Brain microvascular endothelial cell (primary cell): ENCODE measurements at regions not wholly inside any gene's neighbourhood (a gene's known extent, or its start where the extent isn't known, plus 50 kb on each side); places are given as distances from the start of the nearest gene placed in this dataset.

Experiments
- DNase-seq: peaks from one replicate; pipeline ENCODE4 v3.0.0-alpha.2; 2020
- H3K27ac ChIP-seq: fragments of 250-450 bp; sonication (Bioruptor Pico); 2 replicates; pipeline ENCODE4 v1.5.1; 2020; ENCODE audit warnings: mild to moderate bottlenecking, moderate library complexity
- H3K27me3 ChIP-seq: fragments of 250-450 bp; sonication (Bioruptor Pico); replicated peaks from 2 replicates; pipeline ENCODE4 v1.5.1; 2020; ENCODE audit warnings: mild to moderate bottlenecking
- H3K36me3 ChIP-seq: fragments of 250-450 bp; sonication (Bioruptor Pico); replicated peaks from 2 replicates; pipeline ENCODE4 v1.5.1; 2020; ENCODE audit warnings: mild to moderate bottlenecking
- H3K4me3 ChIP-seq: 2 replicates; pipeline ENCODE4 v1.5.1; 2011; ENCODE audit warnings: low read depth, mild to moderate bottlenecking, control low read depth, low read length, moderate library complexity
- in situ Hi-C: cut with HindIII; loops from 2 replicates; pipeline ENCODE4 v1.10.0; 2017; ENCODE audit warnings: low sequenced_read_pairs, low pct_ligation_motif_present
- TF ChIP-seq, protein P1 (sequence below): IDR thresholded peaks from 2 replicates; pipeline ENCODE4 v1.5.1; 2011; ENCODE audit warnings: low read depth, mild to moderate bottlenecking, moderate library complexity, low read length, control low read depth, inconsistent platforms; ENCODE audit errors: missing control alignments

DNA sequence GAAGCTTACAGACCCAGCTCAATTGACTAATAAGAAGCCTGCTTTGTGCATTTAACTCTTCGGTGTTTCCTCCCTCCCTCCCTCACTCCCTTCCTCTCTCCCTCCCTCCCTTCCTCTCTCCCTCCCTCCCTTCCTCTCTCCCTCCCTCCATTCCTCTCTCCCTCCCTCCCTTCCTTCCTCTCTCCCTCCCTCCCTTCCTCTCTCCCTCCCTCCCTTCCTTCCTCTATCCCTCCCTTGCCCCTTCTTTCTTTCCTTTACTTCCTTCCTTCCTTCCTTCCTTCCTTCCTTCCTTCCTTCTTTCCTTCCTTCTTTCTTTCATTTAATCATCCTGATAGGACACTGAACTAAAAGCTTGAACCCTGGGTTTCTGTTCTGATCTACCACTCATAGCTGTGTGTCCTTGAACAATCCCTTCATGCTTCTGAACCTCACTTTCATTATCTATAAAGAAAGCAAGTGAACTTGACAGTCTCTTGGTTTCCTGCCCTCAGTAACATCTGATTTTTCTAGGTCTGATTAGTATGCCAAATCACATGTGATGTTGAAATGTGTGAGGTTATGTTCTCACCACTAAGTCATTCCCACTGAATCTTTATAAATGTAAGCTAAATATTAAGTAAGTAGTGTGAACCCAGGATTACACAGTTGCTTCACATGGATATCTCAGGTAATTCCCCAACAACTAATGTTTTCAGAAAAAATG lies 132.3 kb upstream of the BMP2 start:
- in situ Hi-C loops: no loop called here
- no peak for DNase-seq

DNA sequence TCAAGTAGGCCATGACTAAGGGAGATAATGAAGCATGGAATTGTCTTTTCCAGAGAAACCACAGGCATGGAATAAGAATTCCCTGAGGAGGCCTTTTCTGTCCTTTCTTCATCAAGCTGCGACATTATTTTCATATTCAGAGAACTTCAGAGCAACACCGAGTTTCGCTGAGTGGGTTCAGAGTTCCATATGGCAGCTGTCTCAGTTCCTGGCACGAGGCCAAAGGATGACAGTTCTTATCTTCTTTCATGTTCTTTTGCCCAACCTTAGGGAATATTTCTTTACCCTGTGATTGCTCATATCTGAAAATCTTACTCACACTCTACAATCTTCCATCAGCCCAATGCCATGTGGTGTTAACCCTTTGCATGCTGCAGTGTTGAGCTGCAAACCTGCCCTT lies 135.3 kb upstream of the BMP2 start:
- Histone ChIP-seq H3K27me3 (no peaks in the 10 kb centered on the region), H3K27ac (no peak overlapping the region), H3K4me3 (no peak overlapping the region), H3K36me3 (no peaks in the 10 kb centered on the region)
- DNase-seq: peak; percentile 43
- TF ChIP-seq, protein P1, sequence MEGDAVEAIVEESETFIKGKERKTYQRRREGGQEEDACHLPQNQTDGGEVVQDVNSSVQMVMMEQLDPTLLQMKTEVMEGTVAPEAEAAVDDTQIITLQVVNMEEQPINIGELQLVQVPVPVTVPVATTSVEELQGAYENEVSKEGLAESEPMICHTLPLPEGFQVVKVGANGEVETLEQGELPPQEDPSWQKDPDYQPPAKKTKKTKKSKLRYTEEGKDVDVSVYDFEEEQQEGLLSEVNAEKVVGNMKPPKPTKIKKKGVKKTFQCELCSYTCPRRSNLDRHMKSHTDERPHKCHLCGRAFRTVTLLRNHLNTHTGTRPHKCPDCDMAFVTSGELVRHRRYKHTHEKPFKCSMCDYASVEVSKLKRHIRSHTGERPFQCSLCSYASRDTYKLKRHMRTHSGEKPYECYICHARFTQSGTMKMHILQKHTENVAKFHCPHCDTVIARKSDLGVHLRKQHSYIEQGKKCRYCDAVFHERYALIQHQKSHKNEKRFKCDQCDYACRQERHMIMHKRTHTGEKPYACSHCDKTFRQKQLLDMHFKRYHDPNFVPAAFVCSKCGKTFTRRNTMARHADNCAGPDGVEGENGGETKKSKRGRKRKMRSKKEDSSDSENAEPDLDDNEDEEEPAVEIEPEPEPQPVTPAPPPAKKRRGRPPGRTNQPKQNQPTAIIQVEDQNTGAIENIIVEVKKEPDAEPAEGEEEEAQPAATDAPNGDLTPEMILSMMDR: no peak
- in situ Hi-C loops: no loop called here

More for the DNA sequence above, 132.3 kb upstream of the BMP2 start:
- no peak overlapping the region for H3K27ac ChIP-seq
- TF ChIP-seq, protein P1: no peak
- H3K4me3 ChIP-seq: no peak overlapping the region
- no peaks in the 10 kb centered on the region for H3K27me3 ChIP-seq
- no peaks in the 10 kb centered on the region for H3K36me3 ChIP-seq

DNA sequence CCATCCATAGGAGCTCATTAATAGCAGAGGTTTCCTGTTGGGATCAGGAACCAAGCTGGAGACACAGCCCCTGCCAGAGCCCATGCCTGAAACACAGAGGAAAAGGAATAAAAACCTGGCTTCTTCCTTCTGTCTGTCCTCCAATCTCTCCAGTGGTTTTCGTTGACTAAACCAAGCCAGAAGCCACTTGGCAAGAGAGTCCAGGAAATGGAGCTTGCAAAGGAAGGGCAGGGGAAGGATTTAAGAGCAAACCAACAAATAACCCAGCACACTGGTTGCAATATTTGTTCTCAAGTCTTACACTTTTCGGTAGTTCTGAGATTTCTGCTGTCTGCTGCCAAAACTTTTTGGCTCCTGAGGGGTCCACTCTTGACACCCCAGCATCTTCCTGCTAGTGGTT lies 137.0 kb upstream of the BMP2 start:
- TF ChIP-seq, protein P1: no peak
- no peak overlapping the region for H3K27ac ChIP-seq
- no peak for DNase-seq
- no peak overlapping the region for H3K4me3 ChIP-seq
- no peaks in the 10 kb centered on the region for H3K36me3 ChIP-seq
- in situ Hi-C loops: no loop called here
- H3K27me3 ChIP-seq: no peaks in the 10 kb centered on the region

DNA sequence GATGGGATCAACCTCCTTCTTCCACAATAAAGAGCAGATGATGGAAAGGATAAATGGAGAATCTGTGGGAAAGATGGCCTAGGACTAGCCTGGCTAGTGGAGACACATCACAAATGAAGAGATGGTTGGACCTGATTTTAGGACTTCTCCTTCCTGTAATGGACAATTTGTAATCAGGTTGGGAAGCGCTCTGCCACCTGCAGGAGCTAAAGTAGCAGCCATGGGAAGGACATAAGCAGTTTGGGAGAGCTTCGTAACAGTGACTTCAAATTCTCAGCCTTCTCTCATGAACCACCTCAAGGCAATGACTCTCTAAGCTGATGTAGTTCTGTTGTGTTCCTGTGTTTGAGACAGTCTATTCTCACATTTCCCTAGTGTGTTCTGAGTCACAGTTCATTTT lies 137.9 kb upstream of the BMP2 start:
- TF ChIP-seq, protein P1: no peak
- Histone ChIP-seq H3K27me3 (no peaks in the 10 kb centered on the region), H3K4me3 (no peak overlapping the region), H3K36me3 (no peaks in the 10 kb centered on the region), H3K27ac (no peak overlapping the region)
- no peak for DNase-seq
- in situ Hi-C loops: no loop called here

DNA sequence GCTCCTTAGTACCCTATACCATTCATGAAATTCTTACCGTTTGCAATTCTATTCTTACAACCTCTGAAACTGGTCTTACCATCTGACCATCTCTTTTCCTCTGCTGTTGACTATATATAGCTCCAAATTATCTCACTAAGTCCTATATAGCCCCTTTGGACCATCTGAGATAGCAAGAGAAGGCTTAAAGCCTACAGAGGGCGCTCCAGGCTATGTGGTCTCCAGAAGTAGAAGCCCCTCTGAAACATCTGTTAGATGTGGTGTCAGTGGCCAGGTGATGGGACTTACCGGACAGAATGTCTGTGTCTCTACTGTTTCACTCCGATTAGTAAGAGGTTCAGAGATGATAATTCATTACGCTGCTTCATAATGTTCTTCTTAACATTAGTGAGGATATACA lies 140.7 kb upstream of the BMP2 start:
- DNase-seq: no peak
- Histone ChIP-seq H3K27me3 (no peaks in the 10 kb centered on the region), H3K36me3 (no peaks in the 10 kb centered on the region), H3K27ac (no peak overlapping the region), H3K4me3 (no peak overlapping the region)
- in situ Hi-C loops: no loop called here
- TF ChIP-seq, protein P1: peak; percentile 30

DNA sequence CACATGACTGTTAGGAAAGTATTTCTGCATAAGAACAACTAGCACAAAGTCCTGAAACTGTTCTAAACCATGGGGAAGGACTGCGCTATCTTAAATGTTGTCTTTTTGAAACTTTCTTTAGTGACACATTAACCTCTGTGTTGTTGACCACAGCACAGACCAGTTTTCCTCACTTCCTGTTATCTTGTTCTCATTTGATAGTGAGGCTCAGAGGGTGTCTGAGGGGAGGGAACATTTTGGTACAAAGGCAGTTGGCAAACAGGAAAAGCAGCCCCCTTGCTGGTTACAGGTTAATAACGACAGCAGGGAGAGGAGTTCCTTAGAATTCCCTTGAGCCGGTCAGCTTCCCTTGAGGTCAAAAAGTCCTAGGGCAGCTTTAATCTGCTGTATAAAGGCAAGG lies 143.5 kb upstream of the BMP2 start:
- in situ Hi-C loops: no loop called here
- no peak for DNase-seq
- no peak overlapping the region for H3K27ac ChIP-seq
- TF ChIP-seq, protein P1: no peak
- H3K4me3 ChIP-seq: no peak overlapping the region
- H3K27me3 ChIP-seq: no peaks in the 10 kb centered on the region
- no peaks in the 10 kb centered on the region for H3K36me3 ChIP-seq
